Cardiac fibroblast (primary cell): ENCODE measurements at regions not wholly inside any gene's neighbourhood (a gene's known extent, or its start where the extent isn't known, plus 50 kb on each side); places are given as distances from the start of the nearest gene placed in this dataset.
A peak's percentile ranks its signal among the peaks of the same experiment; 100 is the strongest.

Source experiments
- DNase-seq, 2 donors: peaks; one replicate each; pipeline versions ENCODE4 v3.0.0 to v3.0.0-alpha.2; 2010; ENCODE audit warnings: low read depth in 2 of 2
- H3K4me3 ChIP-seq, 2 donors: replicated peaks in 1 of 2; 1 replicate in 1 of 2; 2 replicates in 1 of 2; pipeline ENCODE4 v1.5.1; 2011; ENCODE audit warnings: low read depth in 2 of 2, low read length in 2 of 2, mild to moderate bottlenecking in 2 of 2, moderate library complexity in 1 of 2
- TF ChIP-seq, protein P1 (sequence below): IDR thresholded peaks from one replicate; pipeline ENCODE4 v1.5.1; 2011; ENCODE audit warnings: low read depth, mild to moderate bottlenecking, low read length, inconsistent platforms

DNA sequence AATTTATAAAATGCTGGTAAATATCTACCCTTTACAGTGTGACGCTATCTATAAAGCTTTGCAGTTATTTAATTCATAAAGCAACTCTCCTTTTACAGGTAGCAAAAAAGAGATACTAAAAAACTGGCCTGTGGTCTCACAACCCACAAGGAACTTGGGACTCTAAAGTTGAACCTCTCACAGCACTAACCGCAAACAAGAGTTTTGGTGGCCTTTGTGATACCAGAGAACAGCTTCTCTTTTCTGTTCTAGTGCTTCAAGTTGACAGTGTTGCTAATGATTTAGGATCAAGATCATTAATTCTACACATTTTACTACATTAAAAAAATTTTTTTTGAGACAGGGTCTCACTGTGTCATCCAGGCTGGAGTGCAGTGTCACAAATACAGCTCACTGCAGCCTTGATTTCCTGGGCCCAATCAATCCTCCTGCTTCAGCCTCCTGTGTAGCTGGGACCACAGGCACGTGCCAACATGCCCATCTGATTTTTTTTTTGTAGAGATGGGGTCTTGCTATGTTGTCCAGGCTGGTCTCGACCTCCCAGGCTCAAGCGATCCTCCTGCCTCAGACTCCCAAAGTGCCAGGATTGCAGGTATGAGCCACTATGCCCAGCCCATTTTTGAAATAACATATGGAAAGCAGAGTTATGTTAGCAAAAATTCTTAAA is 56.0 kb upstream of the ST8SIA6 start:
- TF ChIP-seq, protein P1, sequence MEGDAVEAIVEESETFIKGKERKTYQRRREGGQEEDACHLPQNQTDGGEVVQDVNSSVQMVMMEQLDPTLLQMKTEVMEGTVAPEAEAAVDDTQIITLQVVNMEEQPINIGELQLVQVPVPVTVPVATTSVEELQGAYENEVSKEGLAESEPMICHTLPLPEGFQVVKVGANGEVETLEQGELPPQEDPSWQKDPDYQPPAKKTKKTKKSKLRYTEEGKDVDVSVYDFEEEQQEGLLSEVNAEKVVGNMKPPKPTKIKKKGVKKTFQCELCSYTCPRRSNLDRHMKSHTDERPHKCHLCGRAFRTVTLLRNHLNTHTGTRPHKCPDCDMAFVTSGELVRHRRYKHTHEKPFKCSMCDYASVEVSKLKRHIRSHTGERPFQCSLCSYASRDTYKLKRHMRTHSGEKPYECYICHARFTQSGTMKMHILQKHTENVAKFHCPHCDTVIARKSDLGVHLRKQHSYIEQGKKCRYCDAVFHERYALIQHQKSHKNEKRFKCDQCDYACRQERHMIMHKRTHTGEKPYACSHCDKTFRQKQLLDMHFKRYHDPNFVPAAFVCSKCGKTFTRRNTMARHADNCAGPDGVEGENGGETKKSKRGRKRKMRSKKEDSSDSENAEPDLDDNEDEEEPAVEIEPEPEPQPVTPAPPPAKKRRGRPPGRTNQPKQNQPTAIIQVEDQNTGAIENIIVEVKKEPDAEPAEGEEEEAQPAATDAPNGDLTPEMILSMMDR, result no peak

DNA sequence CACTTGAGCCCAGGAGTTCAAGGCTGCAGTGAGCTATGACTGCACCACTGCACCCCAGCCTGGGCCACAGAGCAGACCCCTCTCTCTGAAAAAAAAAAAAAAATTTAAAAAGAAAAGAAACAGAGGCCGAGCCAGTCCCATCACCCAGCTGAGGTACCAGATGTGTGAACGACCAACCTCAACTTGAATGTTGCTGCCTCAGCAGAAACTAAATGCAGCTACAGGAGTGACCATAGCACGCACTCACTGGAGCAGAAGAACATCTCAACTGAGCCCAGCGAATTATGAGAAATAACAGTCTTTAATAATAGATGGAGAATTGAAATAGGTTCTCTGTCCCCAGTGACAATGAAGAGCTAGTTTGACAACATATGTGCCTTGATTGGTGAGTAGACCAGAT is 53.1 kb upstream of the ST8SIA6 start:
- TF ChIP-seq, protein P1, result no peak
- H3K4me3 ChIP-seq, result no peak overlapping the region
- DNase-seq, result no peak

More for the DNA sequence above, 56.0 kb upstream of the ST8SIA6 start:
- no peak for DNase-seq
- H3K4me3 ChIP-seq, result no peak overlapping the region

GRCh38 chr10:17506856-17507471 is 52.6 kb upstream of the ST8SIA6 start:
- no peak for DNase-seq
- H3K4me3 ChIP-seq, result no peak overlapping the region
- TF ChIP-seq, protein P1, result no peak

DNA sequence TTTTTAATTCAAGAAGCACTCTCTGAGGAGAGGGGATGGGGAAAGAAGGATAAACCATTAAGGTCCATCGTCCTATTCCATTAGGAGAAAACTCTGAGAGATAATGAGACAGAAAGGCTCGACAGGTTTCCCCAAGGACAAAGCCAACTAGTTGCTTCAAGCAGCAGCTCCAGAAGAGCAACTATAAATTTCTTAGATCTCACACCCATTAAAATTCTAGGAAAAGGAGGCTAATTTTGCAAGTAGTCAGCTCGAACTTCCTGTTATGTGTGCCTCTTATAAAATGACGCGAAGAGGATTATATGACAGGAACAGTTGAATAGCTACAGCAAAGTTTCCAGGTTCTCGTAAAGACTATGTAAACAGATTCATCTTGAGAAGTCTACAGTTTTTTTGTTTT is 52.0 kb upstream of the ST8SIA6 start:
- H3K4me3 ChIP-seq, result no peak overlapping the region
- DNase-seq, result no peak
- TF ChIP-seq, protein P1, result no peak

DNA sequence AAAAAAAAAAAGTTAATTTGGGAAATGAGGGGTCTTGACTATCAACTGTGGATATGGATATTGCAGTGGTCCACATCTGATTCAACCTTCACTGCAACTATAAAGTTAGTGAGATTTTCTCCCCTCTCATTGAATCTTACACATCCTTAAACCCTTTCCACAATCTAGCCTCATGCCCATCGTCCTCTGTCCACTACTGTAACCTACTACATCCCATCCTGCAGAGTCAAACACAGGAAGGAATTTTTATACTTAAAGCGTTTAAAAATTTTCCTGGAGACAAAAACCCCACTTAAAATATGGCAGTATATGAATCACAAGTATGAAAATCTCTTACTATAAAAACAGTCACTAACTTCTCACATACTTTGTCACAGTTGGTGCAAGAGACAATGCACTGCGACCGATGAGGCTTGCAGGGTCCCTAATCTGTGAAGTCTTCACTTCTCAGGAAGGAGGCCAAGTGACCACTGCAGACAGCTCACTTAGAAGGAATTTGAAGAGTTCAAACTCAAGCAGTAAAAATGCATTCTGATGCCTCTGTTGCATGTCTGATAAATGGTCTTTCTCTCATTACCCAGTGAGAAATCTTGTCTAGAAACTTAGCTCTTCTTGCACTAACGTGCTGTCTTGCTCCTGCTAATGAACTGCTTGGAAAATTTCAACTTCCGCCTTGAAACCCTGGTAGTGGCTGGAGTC is 50.3 kb upstream of the ST8SIA6 start:
- TF ChIP-seq, protein P1, result no peak
- peak; percentile 55 to 76 for DNase-seq
- no peak overlapping the region for H3K4me3 ChIP-seq
